Transverse colon (tissue), 3 donors: ENCODE measurements at regions not wholly inside any gene's neighbourhood (a gene's known extent, or its start where the extent isn't known, plus 50 kb on each side); places are given as distances from the start of the nearest gene placed in this dataset.

ENCODE experiments used
- CTCF ChIP-seq, 5 experiments: fragments of 200-600 bp in 3 of 5; fragments of 450-650 bp in 2 of 5; sonication (generic) in 3 of 5; IDR thresholded peaks; 1 replicate in 2 of 5; 2 replicates in 3 of 5; pipeline ENCODE4 v1.5.1; 2016 to 2017; ENCODE audit warnings: antibody characterized with exemption in 5 of 5, inconsistent platforms in 3 of 5, mild to moderate bottlenecking in 2 of 5, moderate library complexity in 1 of 5
- EP300 ChIP-seq: sonication (generic); formaldehyde crosslinking; IDR thresholded peaks from one replicate; pipeline ENCODE4 v1.6.1; 2017; ENCODE audit warnings: antibody characterized with exemption, low read depth

GRCh38 chr17:65365169-65365568 lies 196.3 kb downstream of the AXIN2 start:
- TF ChIP-seq CTCF (IDR thresholded peaks at IDR 0.05) = no peak
- TF ChIP-seq EP300 = no peak
